GM19328 (cell line): ENCODE measurements at regions not wholly inside any gene's neighbourhood (a gene's known extent, or its start where the extent isn't known, plus 50 kb on each side); places are given as distances from the start of the nearest gene placed in this dataset.

Source experiments
- ATAC-seq: cut with Tn5 transposase; IDR thresholded peaks from one replicate; pipeline ENCODE4 v1.9.1; 2021; ENCODE audit warnings: mild to moderate bottlenecking, moderate library complexity; ENCODE audit not compliant: unreplicated experiment

- ATAC-seq = no peak
These were observed 1091.6 kb upstream of the PRMT6 start for GRCh38 chr1:105964879-105965278.

- ATAC-seq = no peak
These were observed 1059.0 kb upstream of the PRMT6 start for GRCh38 chr1:105997516-105997915.

DNA sequence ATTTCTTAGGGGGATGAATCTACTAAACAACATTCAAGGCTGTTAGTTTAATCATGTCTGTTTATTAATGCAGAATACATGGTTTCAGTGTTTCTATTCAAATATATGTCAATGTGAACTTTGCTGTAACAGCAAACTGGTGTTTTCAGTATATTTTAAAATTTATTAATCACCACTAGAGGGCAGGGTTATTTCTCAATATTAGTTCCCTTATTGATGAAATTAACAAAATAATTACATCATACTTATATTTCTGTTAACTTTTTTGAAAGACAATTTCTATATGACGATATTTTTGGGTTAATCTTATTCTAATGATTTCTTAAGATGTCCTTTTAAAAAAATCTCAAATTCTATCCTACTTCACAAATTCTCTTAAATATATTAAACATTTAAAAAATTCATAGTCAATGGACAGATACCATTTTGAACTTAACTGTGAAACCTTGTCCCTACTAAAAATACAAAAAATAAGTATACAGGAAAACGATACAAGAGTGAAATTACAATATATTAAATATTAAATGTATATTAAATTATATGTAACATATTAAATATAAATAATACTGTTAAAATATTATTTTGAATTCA lies 1034.1 kb upstream of the PRMT6 start:
- no peak for ATAC-seq

DNA sequence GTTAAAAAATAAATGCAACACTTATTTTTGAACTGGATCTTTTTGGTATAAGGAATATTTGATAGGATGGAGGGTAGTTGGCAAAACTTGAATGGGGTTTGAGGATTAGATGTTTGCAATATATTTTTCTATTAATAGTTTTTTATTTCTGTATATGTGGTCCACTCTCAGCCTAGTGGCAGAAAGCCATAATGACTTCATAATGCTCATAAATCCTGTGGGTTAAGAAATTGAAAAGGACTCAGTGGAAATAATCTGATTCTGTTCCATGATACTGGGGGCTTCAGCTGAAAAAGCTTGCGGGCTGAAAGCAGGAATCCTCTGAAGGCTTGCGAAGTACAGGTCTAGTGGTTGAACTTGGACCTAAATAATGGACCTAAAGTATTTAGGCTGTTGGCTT lies 1028.6 kb upstream of the PRMT6 start:
- no peak for ATAC-seq

DNA sequence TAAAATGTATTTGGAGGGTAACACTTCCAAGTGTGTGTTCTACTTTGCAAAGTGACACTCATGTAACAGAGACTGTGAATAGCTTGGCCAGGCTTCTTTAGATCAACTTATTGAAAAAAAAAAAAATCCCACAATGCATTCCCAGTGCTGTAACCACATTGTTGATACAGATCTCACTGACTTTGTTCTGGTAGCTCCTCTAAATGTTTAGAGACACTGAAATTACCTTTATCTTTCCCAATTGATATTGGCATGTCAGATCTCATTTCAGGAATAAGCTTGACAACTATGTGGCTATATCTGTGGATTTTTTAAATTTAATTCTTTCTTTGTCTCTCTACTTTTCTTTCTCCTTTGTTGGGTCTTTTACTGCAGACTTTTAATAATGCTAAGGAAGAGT lies 1018.9 kb upstream of the PRMT6 start:
- ATAC-seq = no peak

DNA sequence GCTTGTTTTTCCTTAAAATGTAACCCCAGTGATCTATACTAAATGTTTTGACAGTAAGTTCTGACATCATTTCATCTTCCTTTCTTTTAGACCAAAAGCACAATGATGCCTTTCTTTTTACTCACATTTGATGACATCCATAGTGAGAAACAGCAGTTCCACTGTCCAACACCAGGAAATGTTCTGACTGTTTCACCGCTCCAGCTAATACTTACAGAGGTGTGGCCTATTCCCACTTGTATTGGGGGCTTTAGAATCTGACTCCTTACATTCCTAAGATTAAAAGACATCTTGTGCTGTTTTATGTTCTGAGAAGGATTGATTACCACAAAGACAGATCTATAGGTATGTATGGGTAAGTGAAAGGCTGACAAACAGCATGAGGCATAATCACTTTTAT lies 1018.2 kb upstream of the PRMT6 start:
- no peak for ATAC-seq

DNA sequence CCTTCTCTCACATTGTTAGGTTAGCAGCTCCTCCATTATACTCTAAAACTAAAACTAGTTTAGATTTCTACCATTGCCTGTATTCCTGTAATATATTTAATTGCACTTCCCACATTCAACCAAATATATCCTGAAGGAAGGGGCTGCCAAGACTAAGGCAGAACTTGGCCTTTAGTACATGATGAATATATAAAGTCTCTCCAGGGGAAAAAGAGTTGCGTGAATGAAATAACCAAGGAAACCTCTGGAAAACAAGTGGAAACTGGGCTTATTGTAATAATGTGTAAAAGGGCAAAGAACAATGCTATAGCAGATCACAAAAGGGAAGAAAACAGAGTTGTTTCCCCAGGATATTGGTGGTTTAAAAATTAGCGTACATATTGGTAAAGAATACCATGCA lies 1012.5 kb upstream of the PRMT6 start:
- ATAC-seq = no peak

DNA sequence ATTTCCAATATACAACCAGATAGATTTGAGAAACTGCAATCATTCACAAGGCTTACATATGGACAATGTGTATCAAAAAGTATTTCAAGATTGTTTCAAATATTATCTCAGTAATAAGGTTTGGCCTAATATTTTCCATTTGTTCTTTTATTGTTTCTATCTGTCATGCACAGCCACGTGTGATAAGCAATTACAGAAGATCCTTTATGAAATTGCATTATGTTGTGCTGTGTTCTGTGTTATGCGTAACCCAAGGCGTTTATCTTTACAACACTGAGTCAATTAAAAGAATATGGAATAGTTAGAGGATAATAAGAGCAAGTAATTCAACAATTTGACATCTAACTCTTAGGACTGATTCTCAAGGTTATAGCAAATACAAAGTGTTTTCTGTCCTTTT lies 1009.3 kb upstream of the PRMT6 start:
- ATAC-seq = no peak

GRCh38 chr1:106049595-106049994 lies 1006.9 kb upstream of the PRMT6 start:
- no peak for ATAC-seq

- no peak for ATAC-seq
These were observed 1000.6 kb upstream of the PRMT6 start for GRCh38 chr1:106055855-106056254.

- no peak for ATAC-seq
These were observed 994.6 kb upstream of the PRMT6 start for GRCh38 chr1:106061586-106062495.

GRCh38 chr1:106063510-106063909 lies 993.0 kb upstream of the PRMT6 start:
- no peak for ATAC-seq

DNA sequence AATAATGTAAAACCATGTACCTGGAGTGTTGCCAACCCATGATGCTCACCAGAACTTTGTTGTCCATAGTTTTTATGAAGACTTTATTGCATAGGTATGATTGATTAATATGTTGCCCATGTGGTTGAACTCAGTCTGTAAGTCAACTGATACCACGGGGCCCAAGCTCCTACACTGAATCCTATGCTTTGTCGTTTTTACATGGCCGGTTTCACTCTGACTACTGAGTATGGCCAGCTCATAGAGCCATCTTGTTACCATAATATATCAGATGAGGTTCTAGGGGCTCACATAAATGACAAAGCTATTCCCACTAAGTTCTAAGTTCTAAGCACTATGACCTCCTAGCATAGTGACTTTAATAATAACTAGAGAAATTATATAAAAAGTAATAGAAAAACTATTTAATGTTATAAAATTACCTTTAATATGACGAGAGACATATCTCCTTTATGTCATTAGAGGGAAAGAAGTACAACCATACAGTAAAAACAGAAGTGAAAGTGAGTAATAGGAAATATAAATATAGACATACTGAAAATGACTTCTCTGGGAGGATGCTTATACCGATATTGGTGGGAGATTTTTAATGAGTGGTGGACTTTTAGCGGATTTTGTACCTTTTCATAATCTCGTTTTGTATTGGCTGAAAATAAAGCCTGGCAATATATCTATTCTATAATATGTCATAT lies 983.4 kb upstream of the PRMT6 start:
- peak; percentile 65 for ATAC-seq

DNA sequence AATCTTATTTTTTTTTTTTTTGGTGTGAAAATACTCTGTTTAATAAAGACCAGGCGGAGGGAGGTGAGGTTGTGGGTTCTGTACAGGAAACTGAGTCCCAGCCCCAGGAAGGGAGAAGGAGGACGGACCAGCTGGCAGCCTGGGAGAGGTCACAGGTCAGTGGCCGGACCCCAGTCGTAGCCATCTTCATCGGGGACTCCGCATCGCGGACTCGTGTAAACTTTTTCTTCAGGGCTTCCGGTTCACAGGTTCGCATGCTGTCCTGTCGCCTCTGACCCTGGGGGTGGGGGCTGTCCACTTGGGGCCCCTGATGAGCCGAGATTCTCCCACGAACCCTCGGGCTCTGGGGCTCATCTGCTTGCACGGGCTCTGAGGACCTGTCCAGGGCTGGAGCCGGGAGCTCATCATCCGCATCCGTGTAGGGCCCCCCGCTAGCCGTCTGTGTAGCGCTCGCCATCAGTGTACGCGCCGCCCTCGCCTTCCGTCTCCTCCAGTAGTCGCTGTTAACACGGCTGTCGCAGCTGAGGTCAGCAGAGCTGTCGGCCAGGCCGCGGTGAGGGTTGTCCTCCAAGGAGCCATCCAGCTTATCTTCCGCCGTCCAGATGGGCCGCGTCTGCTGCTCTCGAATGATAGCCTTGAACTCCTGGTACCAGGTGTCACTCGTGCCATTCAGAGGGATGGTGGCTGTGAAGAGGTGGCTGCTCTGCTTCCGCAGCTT lies 975.7 kb upstream of the PRMT6 start:
- no peak for ATAC-seq

DNA sequence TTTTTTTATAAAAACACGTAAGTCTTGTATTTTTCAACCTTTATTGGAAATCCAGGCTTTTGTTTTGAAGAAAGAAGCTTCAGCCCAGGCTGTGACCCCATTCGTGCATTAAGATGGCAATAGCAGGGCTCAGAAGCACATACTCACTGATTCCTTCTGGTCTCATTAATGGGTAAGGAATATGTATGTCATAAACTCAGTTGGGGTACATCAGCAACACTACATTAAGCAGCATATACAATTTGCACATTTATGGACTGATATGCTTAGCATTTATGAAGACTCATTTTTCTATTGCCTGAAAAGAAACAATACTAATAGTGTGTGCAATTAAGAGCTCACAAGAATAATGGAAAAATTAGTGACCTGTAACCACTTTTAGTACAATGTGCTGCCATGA lies 945.4 kb upstream of the PRMT6 start:
- no peak for ATAC-seq

GRCh38 chr1:106113851-106114250 lies 942.6 kb upstream of the PRMT6 start:
- no peak for ATAC-seq

DNA sequence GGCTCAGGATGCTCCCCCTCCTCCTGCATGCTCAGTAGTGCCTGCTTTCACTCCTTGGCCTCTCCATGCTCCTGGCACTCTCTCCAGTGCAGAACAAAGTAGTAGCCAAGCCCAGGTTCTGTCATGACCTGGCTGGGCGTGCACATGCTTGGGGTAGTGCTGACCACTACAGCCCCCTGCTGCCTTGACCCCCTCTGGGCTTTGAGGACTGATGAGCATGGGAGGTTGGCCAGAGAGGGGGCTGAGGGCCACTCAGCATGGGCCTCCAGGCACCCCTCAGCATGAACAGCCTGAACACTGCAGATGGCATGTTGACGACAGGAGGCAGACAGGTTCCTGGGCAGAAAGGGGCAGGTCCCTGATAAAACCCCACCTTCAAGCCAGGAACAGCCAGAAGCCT lies 935.7 kb upstream of the PRMT6 start:
- no peak for ATAC-seq

DNA sequence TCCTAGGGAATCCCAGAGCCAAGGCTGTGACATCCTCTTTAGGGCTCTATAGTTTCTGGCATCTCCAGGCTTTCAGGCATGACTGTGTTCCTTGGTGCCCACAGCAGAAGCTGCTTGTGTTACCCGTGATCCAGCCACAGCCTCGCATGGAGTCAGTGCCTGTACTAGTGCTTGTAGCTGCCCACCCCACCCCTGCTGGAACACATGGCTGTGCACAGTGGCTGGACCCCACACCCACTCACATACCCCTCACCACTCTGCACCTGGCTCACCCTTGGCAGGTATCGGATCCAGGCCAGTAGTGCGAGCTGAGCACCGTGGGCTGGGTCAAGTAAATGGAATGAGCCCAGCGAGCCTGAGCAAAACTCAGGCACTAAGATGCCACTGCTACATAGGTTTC lies 934.7 kb upstream of the PRMT6 start:
- ATAC-seq = no peak

DNA sequence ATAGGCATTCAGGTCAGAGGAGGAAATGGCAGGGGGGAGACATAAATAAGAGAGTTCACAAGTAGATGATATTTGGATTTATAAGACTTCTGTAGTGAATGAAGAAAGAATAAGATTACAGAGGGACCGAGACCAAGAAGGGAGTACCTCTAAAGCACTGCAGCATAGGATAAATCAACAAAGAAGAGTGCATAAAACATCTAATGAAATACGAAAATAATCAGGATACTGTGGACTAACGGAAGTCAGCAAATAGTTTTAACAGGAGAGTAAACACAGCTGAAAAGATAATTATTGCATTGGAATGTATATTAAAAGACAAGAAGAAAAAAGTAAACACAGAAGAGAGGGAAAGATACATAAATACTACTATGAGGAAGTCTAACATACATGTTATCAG lies 921.9 kb upstream of the PRMT6 start:
- no peak for ATAC-seq

DNA sequence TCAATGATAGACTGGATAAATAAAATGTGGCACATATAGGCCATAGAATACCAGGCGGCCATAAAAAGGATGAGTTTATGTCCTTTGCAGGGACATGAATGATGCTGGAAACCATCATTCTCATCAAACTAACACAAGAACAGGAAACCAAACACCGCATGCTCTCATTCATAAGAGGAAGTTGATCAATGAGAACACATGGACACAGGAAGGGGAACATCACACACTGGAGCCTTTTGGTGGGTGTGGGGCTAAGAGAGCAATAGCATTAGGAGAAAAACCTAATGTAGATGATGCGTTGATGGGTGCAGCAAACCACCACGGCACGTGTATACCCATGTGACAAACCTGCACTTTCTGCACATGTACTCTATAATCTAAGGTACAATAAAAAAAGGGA lies 883.4 kb upstream of the PRMT6 start:
- ATAC-seq = no peak

GRCh38 chr1:106178791-106179190 lies 877.7 kb upstream of the PRMT6 start:
- ATAC-seq = no peak
